GM19239 (cell line): ENCODE measurements at regions not wholly inside any gene's neighbourhood (a gene's known extent, or its start where the extent isn't known, plus 50 kb on each side); places are given as distances from the start of the nearest gene placed in this dataset.
"Not testable (repeated sequence)": the region's sequence is repeated elsewhere in the genome, so short reads cannot be mapped to it uniquely, and the experiment has no call there.

Experiments
- DNase-seq: peaks from one replicate; pipeline ENCODE4 v3.0.0; 2011; ENCODE audit warnings: low spot score; ENCODE audit not compliant: insufficient read length
- FAIRE-seq: peaks from 2 replicates; lab custom pipeline; 2011; peaks lifted over from hg19 to GRCh38; lab: Jason Lieb, UNC

DNA sequence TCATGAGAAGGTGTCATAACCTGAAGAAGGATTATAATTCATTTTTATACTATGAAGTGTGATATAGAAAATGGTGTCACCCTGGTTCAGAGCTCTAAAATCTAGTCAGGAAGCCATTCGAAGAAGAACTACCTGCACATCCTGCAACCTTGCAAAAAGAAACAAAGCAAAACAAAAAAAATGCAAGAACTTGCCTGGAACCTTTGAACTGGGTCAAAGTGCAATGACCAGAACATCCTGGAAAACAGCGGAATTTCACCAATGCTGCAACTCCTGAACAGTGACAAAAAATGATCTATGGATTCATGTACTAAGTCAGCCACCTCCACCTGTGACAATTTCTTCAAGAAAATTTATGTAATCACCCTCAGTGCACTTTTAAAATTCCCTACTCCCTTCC is 1083.3 kb upstream of the GYPC start:
- no peak for DNase-seq
- no peak for FAIRE-seq

DNA sequence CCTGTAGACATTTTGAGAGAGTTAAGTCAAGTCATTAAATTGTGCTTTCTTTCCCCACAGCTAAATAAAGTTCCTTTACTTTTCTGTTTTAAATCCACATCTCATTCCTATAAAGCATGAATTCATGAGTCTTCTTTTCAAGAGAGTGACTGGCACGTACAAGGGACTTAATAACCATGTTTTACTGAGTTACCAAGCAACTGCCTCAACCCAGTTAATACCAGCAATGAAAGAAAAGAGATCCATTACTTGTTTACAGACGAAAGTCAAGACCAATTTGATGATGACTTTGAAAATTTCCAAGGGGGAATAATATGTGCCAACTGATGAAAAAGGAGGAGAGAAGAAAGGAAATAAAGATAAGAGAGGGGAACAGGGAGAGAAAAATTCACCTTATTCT is 1082.5 kb upstream of the GYPC start:
- no peak for DNase-seq
- FAIRE-seq = no peak

DNA sequence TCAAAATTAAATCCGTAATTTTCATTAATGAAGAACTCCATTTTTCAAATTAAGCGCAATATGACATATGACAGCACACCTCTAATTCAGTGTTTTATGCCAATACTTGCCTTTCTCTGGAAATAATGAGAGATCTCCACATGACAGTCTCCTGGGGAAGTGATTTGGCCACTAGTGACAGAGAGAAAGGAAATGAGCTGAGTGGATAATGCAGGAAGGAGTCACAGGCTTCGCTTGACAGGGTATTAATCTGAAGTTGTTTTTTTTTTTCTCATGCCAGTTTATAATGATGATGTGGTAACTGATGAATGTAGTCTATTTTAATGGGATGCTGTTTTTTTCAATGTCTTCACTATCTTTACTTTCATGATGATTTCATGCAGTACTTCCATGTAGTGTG is 1079.4 kb upstream of the GYPC start:
- FAIRE-seq = no peak
- no peak for DNase-seq

DNA sequence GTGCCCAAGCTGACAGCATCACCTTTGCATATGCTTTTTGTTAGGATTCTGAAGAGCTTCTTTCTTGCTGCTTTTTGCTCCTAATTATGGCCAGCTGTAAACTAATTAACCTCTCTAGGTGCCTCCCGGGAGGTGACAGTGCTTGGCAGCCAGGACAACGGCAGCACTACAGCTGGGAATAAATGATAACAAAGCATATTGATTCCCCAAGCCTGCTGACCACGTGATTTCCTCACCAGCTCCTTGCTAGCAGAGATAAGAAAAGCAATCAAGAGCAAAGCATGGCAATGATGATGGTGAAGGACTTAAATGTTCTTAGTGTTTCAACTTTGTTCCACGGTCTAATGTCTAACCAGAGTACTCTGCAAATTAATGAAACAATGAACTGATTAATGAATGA is 1074.4 kb upstream of the GYPC start:
- no peak for FAIRE-seq
- DNase-seq = no peak

DNA sequence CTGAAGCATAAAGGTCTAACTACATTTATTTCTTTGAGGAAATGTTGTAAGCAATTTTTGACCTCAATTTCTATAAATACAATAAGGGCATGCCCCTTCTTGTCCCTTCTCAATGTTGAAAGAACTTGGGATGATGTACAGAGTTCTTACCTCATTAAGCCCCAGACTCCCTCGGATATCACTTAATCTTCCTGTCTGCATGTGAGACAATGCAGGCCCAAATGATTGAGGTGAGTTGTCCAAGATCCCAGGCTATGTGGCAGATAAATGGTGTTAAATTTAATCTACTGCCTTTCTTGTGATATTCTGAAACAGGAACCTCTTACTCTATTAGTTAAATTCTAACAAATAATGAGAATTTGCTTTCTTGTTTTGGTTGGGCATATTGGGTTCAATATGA is 1073.4 kb upstream of the GYPC start:
- DNase-seq (no peak), FAIRE-seq (no peak)

DNA sequence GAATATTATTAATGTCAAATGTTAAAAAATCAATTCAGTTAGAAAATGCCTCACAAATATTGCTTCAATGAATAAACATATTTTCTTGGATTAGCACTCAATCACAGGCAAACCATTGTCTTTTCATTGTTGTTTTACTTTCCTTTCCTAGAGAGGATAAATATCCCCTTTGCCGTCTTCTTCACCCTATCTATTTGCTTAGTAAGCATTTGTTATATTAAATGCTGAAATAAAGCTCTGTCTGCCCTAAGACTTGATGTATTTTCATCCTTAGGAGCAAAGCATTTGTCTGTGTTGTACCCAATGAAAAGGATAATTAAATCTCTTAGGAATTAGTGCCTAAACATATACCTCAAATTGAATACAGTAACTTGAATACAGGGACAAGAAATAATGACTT is 1071.2 kb upstream of the GYPC start:
- no peak for DNase-seq

DNA sequence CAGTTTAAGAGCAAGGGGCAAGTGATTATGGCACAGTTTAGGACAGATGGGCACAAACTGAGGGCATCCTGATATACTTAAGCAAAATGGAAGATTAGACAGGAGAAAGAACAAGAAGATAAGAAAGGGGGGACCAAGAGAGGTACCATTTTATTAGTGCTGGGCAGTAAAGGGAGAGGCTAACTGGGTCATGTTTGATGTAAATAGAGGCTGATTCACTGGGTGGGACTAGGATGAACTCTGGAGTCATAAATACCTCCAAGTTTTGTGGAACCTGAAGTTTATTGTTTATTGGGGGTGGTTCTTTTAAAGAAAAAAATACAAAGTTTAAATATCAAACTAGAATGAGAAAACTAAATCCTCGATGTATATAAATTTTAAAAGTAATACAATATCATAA is 1067.2 kb upstream of the GYPC start:
- no peak for DNase-seq
- FAIRE-seq = no peak

More for the DNA sequence above, 1071.2 kb upstream of the GYPC start:
- no peak for FAIRE-seq

DNA sequence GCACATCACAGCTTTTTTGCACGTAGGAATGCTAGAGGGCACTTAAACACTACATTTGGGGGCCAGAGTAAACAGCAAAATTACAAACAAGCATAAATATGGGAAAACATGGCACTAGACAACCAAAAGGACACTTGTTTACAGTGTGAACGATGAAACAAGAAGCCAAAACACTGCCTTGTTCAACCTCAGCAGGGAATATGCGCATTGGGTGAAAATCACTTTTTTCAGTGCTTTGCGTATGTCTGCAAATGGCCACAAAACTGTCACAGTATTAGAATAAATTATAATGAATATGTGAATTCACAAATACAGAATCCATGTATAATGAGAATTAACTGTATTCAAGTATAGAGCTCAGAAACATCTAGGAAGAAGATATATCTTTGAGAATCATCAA is 1064.0 kb upstream of the GYPC start:
- FAIRE-seq (no peak), DNase-seq (no peak)

DNA sequence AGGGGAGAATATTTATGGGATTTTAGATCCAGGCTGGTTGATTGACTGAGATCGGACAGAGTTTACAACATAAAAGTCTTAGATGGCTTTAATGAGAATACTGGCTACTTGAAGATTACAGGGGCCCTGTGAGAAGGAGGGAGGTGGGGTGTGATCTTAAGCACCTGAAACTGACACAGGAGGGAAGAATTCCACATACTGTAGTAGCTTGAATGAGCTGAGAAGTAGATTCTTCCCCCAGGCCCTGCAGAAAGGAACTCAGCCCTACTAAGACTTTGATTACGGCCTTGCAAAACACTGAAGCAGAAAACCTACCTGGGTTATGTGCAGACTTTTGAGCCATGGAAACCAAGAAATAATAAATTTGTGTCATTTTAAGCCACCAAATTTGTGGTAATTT is 1062.9 kb upstream of the GYPC start:
- DNase-seq (no peak), FAIRE-seq (no peak)

DNA sequence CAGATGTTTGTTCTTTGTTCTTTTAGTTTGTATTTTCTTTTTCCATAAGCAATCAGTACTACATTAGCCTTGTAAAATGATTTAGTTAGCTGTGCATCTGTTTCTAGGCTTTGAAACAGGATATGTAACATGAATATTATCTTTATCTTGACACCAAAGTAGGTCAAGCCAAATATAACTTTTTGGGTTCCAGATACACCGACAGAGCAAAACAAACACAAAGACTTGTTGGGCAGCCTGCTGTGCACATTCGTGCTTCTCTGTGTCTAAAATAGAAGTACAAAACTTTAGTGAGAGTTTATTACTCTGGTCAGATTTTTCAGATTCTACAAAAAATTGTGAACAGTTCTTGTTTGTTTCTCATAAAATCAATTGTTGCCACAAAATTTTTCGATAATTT is 1059.3 kb upstream of the GYPC start:
- no peak for DNase-seq

DNA sequence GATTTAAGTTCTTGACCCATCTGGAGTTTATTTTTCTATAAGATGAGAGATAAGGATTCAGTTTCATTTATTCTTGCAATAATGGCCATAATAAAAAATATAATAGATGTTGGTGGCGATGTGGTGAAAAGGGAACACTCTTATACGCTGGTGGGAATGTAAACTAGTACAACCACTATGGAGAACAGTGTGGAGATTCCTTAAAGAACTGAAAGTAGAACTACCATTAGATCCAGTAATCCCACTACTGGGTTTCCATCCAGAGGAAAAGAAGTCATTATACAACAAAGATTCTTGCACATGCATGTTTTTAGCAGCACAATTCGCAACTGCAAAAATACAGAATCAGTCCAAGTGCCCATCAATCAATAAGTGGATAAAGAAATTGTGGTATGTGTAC is 1040.5 kb upstream of the GYPC start:
- DNase-seq = no peak
- no peak for FAIRE-seq

More for the DNA sequence above, 1059.3 kb upstream of the GYPC start:
- FAIRE-seq = no peak

DNA sequence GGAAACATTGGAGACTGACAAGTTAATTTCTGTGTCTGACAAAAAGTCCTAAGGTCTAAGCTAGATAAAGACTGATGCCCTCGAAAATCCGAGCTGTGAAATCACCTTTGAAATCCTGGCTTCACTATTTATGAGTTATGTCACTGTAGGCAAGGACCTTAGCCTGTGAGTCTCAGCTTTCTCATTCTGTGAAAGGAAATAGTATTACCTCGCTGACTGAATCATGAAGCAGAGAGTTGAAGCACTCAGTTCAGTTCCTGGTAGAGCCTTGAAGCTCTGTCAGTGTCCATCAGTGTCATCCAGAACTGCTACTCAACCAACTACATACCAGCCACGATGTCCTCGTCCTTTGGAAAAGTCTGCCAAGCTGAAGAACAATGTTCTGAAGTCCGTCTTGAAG is 1025.6 kb upstream of the GYPC start:
- FAIRE-seq (no peak), DNase-seq (no peak)

DNA sequence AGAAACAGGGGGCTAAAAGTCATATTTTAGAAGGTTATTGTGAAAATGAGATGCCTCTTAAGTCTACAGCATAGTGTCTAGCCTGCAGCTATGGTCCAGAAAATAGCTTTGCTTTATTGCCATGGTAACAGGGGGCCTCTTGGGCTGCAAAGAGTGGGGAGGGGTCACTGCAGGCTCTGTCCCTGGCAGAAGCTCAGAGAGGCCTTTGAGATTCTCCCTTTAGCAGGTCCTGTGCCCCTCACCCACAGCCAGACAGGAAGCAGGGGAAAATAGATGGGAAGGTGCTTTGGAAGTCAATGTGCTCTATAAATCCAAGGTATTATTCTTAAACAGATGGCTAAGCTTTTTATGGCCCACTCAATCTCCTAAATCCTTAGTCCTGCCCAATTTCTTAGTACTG is 1021.3 kb upstream of the GYPC start:
- FAIRE-seq (no peak), DNase-seq (no peak)

DNA sequence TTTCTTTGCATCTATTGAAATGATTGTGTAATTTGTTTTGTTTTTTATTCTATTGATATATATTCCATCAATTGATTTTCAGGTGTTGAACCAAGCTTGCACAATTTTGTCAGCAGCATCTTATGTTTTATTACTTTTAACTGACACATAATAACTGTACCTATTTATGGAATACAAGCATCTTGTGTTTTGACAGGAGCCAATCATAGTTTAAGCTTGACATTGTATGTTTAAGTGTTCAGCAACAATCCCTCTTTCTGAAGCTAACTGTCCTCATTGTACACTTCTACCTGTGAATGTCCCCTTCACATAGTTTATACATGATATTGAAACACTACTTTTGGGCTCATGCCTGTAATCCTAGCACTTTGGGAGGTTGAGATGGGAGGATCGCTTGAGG is 1017.6 kb upstream of the GYPC start:
- DNase-seq (no peak), FAIRE-seq (no peak)

DNA sequence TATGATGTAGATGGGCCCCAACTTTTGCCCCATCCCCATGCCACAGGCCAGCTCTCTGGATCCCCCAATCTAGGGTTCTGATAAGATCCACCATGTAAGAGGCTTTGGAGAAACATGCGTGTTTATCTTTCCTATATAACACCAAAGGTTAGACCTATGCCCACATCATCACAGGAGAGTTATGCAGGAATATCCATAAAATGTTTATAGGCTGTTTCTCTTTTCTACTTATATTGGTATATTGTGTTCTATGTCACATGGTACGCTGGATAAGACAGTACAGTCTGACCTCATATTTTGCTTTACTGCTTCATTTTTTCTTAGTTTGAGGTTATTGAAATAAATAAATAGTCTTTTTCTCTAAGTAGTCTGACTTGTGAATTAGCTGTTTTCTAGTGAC is 1013.9 kb upstream of the GYPC start:
- FAIRE-seq (no peak), DNase-seq (no peak)

DNA sequence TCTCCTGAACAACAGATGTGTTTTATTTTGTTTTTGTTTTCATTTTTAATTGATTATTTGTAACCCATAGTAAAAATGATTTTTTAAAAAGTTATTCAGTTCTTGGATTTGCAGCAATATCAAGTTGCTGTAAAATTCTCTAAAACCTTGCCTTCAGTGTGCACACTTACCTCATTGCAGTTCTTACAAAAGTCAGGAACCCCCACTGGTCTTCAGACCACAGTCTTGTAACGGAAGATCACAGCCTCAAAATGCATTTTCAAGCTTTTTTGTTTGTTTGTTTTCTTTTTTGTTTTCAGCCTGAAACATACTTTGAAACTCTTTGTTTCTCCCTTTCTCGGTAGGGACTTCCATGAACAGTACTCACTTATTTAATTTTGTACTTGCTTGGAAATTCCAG is 1012.8 kb upstream of the GYPC start:
- DNase-seq = no peak
- no peak for FAIRE-seq

DNA sequence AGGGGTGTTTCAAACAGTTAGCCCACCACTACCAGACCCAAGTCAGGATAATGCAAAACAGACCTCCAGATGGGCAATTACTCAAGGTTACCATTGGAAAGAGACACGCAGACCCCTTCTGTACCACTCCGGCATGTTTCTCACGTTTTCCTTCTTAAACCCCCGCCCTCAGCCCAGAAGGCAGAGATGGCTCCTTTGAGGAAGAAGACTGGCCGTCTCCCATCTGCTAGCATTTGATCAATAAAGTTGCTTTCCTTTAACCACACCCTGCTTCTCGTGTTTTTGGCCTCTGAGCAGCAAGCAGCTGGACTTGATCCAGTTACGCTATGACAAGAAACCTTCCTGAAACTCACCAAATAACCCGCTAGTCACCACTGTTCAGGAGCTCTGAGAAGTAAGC is 1012.4 kb upstream of the GYPC start:
- FAIRE-seq = no peak
- no peak for DNase-seq

DNA sequence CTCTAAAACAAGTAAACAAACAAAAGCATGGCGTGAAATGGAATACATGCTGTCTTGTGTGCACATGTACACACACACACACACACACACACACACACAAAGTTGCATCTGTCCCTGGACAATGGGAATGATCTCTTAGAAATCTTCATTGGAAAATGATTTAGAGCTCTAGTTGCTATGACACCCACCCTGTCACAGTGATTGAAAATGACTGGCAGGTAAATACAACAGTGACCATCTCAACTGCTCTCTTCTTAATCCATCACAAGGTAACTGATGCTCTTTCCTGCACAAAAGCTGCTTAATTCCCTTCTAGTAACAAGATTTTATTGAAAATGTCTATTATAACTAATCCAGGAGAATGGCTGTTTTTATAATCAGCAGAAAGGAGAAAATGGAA is 1011.7 kb upstream of the GYPC start:
- FAIRE-seq = no peak
- DNase-seq = no peak

DNA sequence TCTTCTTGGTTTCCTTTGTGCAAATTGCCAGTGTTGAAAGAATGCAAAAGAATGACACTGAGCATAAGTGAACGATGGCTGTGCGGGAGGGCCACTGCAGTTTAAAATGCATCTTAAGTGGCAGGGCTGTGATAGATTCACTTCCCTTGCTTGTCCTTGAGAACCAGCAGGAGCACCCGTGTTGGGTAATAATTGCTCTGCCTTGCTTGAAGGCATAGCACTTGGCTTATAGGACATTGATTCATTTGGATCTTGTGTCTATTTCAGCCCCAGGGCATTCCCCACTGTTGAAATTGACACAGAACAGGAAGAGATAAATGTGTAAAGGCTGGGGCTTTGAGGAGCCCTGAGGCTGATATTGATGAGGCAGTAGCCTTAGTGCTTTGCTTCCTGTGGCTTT is 1003.7 kb upstream of the GYPC start:
- FAIRE-seq (no peak), DNase-seq (no peak)

DNA sequence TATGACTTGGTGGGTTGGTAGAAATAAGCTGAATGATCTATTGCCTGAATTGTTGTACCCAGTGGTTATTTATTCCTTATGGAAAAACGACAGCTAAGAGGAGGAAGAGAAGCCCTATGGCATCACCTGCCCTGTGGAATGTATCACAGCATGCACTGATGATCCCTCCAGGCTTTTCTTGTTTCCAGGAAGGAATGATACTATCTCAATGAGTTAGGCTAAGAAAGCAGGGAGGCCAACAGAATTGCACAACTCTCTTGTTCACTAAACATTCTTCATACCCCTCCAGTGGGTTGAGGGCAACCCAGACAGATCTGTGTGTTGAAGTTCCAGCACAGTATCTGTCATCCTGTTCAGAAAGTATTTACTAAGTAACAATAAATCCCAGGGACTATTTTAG is 1001.7 kb upstream of the GYPC start:
- FAIRE-seq (no peak), DNase-seq (no peak)

DNA sequence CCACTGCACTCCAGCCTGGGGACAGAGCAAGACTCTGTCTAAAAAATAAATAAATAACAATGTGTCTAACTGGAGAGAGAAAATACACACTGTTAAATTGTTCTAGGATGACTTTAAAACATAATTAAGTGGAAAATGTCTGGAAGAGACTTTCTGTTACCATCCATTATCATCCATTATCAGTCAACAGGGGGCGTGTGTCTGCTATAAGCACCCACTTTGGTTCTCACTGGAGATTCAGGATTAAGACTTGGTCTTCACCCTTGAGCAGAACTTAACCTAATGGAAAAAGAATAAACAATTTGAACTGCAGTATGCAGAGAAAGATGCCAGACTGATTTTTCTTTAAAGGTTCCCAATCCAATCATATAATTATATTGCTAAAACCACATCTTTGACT is 999.8 kb upstream of the GYPC start:
- no peak for DNase-seq
- FAIRE-seq = no peak

DNA sequence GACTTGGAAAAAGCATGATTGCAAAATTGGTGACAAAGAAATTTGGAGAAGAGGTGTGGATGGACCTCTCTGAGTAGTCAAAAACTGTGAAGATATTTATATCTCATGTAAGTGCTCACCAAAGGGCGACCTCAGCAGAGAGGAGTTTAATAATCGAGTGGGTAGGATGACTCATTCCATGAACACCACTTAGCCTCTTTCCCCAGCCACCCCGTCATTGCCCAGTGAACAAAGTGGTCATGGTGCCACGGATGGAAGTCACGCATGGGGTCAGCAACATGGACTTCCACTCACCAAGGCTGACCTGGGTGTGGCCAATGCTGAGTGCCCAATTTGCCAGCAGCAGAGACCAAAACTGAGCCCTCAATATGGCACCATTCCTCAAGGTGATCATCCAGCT is 997.4 kb upstream of the GYPC start:
- FAIRE-seq = no peak
- no peak for DNase-seq

DNA sequence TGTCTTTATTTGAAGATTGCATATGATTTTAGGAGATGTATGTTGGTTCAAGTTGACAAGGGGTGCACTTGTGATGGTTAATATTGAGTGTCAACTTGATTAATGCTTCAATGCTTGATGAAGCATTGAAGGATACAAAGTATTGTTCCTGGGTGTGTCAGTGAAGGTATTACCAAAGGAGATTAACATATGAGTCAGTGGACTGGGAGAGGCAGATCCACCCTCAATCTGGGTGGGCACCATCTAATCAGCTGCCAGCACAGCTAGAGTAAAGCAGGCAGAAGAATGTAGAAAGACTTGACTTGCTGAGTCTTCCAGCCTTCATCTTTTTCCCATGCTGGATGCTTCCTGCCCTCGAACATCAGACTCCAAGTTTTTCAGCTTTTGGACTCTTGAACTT is 995.6 kb upstream of the GYPC start:
- FAIRE-seq, DNase-seq: not testable (repeated sequence)
